Prostate gland (tissue), 2 donors: ENCODE measurements at regions not wholly inside any gene's neighbourhood (a gene's known extent, or its start where the extent isn't known, plus 50 kb on each side); places are given as distances from the start of the nearest gene placed in this dataset.

ENCODE experiments used
- POLR2A ChIP-seq: fragments of 450-650 bp; IDR thresholded peaks from one replicate; pipeline ENCODE4 v1.6.1; 2016; ENCODE audit warnings: antibody characterized with exemption, mild to moderate bottlenecking
- POLR2AphosphoS5 ChIP-seq: sonication (generic); formaldehyde crosslinking; IDR thresholded peaks from one replicate; pipeline ENCODE4 v1.6.1; 2017; ENCODE audit warnings: antibody characterized with exemption
- TF ChIP-seq, protein P1 (sequence below), 4 experiments: fragments of 200-600 bp in 2 of 4; fragments of 450-650 bp in 2 of 4; sonication (generic) in 2 of 4; IDR thresholded peaks; 1 replicate in 3 of 4; 2 replicates in 1 of 4; pipeline ENCODE4 v1.5.1; 2016 to 2019; ENCODE audit warnings: antibody characterized with exemption in 4 of 4, mild to moderate bottlenecking in 2 of 4, moderate library complexity in 2 of 4

DNA sequence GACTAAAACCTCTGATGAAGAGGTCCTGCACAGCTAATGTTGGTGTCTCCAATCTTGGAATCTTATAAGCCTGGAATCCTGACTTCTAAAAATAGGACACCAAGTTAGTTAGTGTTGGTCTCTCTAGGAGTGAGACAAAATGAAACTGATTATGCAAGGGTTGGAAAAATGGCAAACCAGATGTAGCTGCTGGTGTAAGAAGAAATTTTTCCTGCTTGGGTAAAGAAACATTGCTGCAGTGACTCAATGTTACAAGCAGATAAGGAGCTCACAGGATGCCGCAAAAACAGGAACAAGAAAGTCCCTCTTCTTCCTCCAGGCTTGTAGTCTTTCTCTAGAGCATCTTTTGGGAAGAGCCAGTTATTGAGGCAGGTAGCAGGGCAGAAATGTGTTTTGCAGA, 449.0 kb downstream of the ETV1 start:
- TF ChIP-seq POLR2AphosphoS5: no peak
- TF ChIP-seq, protein P1, sequence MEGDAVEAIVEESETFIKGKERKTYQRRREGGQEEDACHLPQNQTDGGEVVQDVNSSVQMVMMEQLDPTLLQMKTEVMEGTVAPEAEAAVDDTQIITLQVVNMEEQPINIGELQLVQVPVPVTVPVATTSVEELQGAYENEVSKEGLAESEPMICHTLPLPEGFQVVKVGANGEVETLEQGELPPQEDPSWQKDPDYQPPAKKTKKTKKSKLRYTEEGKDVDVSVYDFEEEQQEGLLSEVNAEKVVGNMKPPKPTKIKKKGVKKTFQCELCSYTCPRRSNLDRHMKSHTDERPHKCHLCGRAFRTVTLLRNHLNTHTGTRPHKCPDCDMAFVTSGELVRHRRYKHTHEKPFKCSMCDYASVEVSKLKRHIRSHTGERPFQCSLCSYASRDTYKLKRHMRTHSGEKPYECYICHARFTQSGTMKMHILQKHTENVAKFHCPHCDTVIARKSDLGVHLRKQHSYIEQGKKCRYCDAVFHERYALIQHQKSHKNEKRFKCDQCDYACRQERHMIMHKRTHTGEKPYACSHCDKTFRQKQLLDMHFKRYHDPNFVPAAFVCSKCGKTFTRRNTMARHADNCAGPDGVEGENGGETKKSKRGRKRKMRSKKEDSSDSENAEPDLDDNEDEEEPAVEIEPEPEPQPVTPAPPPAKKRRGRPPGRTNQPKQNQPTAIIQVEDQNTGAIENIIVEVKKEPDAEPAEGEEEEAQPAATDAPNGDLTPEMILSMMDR (IDR thresholded peaks at IDR 0.05): no peak
- TF ChIP-seq POLR2A: no peak
